ENCODE measurements at regions not wholly inside any gene's neighbourhood (a gene's known extent, or its start where the extent isn't known, plus 50 kb on each side); places are given as distances from the start of the nearest gene placed in this dataset.

DNA sequence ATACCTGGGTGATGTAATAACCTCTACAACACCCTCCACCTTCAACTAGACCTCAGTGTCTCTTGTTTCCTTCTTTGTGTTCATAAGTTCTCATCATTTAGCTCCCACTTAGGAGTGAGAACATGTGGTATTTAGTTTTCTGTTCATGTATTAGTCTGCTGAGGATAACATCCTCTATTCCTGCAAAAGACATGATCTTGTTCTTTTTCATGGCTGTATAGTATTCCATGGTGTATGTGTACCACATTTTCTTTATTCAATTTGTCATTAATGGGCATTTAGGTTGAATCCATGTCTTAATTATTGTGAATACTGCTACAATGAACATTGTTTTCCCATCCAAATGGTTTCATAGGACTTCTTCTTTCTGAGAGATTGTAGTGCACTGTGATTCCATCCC is 135.7 kb downstream of the MBL2 start:
- no peaks in the 10 kb centered on the region for H3K27me3 ChIP-seq (ENCODE audit: control insufficient read depth, extremely low read depth, insufficient read depth, low read length)

GRCh38 chr10:52637592-52637991 is 135.0 kb downstream of the MBL2 start:
- dilution Hi-C loops (cut with MboI; ENCODE audit: extremely low pct_ligation_motif_present, low sequenced_read_pairs), result no loop called here
- no peaks in the 10 kb centered on the region for H3K4me1 ChIP-seq (ENCODE audit: control insufficient read depth, extremely low read depth, insufficient read depth, low read length)
- no peaks in the 10 kb centered on the region for H4K20me1 ChIP-seq (ENCODE audit: control insufficient read depth, extremely low read depth, insufficient read depth, low read length)
- no peaks in the 10 kb centered on the region for H3K9me1 ChIP-seq (ENCODE audit: control insufficient read depth, extremely low read depth, insufficient read depth, low read length)
- DNase-seq (ENCODE audit: low read depth, low spot score) (no peak), FAIRE-seq (no peak)
- TF ChIP-seq, protein P1, sequence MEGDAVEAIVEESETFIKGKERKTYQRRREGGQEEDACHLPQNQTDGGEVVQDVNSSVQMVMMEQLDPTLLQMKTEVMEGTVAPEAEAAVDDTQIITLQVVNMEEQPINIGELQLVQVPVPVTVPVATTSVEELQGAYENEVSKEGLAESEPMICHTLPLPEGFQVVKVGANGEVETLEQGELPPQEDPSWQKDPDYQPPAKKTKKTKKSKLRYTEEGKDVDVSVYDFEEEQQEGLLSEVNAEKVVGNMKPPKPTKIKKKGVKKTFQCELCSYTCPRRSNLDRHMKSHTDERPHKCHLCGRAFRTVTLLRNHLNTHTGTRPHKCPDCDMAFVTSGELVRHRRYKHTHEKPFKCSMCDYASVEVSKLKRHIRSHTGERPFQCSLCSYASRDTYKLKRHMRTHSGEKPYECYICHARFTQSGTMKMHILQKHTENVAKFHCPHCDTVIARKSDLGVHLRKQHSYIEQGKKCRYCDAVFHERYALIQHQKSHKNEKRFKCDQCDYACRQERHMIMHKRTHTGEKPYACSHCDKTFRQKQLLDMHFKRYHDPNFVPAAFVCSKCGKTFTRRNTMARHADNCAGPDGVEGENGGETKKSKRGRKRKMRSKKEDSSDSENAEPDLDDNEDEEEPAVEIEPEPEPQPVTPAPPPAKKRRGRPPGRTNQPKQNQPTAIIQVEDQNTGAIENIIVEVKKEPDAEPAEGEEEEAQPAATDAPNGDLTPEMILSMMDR (optimal IDR thresholded peaks at IDR 0.05 in 1 of 3, IDR thresholded peaks at IDR 0.05 in 1 of 3, conservative IDR thresholded peaks at IDR 0.05 in 1 of 3; ENCODE audit: extremely low read depth in 1 of 3, insufficient read depth in 2 of 3, low read length in 3 of 3), result no peak
- TF ChIP-seq EZH2 (IDR thresholded peaks at IDR 0.05; ENCODE audit: low read length), result no peak
- H3K27ac ChIP-seq (ENCODE audit: control insufficient read depth, insufficient read depth, low read length), result no peak overlapping the region
- no peak overlapping the region for H3K9ac ChIP-seq (ENCODE audit: control insufficient read depth, extremely low read depth, insufficient read depth, low read length)
- H3K9me3 ChIP-seq (ENCODE audit: control insufficient read depth, low read depth, low read length), result no peaks in the 10 kb centered on the region
- H3K4me3 ChIP-seq (ENCODE audit: control insufficient read depth in 2 of 3, extremely low read depth in 1 of 3, insufficient read depth in 2 of 3, low read depth in 1 of 3, low read length in 3 of 3), result no peak overlapping the region
- no peaks in the 10 kb centered on the region for H3K27me3 ChIP-seq (ENCODE audit: control insufficient read depth, extremely low read depth, insufficient read depth, low read length)
- H2AFZ ChIP-seq (ENCODE audit: control insufficient read depth, low read length), result no peak overlapping the region
- no peak overlapping the region for H3K4me2 ChIP-seq (ENCODE audit: control insufficient read depth, extremely low read depth, insufficient read depth, low read depth, low read length)
- no peaks in the 10 kb centered on the region for H3K79me2 ChIP-seq (ENCODE audit: control insufficient read depth, insufficient read depth, low read length)
- no peaks in the 10 kb centered on the region for H3K36me3 ChIP-seq (ENCODE audit: control insufficient read depth in 2 of 2, extremely low read depth in 1 of 2, insufficient read depth in 2 of 2, low read length in 2 of 2)

More for the DNA sequence above, 135.7 kb downstream of the MBL2 start:
- DNase-seq (ENCODE audit: low read depth, low spot score) (no peak), FAIRE-seq (no peak)
- Histone ChIP-seq H3K4me1 (ENCODE audit: control insufficient read depth, extremely low read depth, insufficient read depth, low read length) (no peaks in the 10 kb centered on the region), H3K9ac (ENCODE audit: control insufficient read depth, extremely low read depth, insufficient read depth, low read length) (no peak overlapping the region), H3K79me2 (ENCODE audit: control insufficient read depth, insufficient read depth, low read length) (no peaks in the 10 kb centered on the region), H4K20me1 (ENCODE audit: control insufficient read depth, extremely low read depth, insufficient read depth, low read length) (no peaks in the 10 kb centered on the region), H2AFZ (ENCODE audit: control insufficient read depth, low read length) (no peak overlapping the region), H3K9me3 (ENCODE audit: control insufficient read depth, low read depth, low read length) (no peaks in the 10 kb centered on the region), H3K36me3 (ENCODE audit: control insufficient read depth in 2 of 2, extremely low read depth in 1 of 2, insufficient read depth in 2 of 2, low read length in 2 of 2) (no peaks in the 10 kb centered on the region), H3K27ac (ENCODE audit: control insufficient read depth, insufficient read depth, low read length) (no peak overlapping the region), H3K4me2 (ENCODE audit: control insufficient read depth, extremely low read depth, insufficient read depth, low read depth, low read length) (no peak overlapping the region), H3K4me3 (ENCODE audit: control insufficient read depth in 2 of 3, extremely low read depth in 1 of 3, insufficient read depth in 2 of 3, low read depth in 1 of 3, low read length in 3 of 3) (no peak overlapping the region), H3K9me1 (ENCODE audit: control insufficient read depth, extremely low read depth, insufficient read depth, low read length) (no peaks in the 10 kb centered on the region)
- no peak for TF ChIP-seq EZH2 (IDR thresholded peaks at IDR 0.05; ENCODE audit: low read length)
- TF ChIP-seq, protein P1 (optimal IDR thresholded peaks at IDR 0.05 in 1 of 3, IDR thresholded peaks at IDR 0.05 in 1 of 3, conservative IDR thresholded peaks at IDR 0.05 in 1 of 3; ENCODE audit: extremely low read depth in 1 of 3, insufficient read depth in 2 of 3, low read length in 3 of 3), result no peak
- dilution Hi-C loops (cut with MboI; ENCODE audit: extremely low pct_ligation_motif_present, low sequenced_read_pairs), result no loop called here

Data from keratinocyte (primary cell).